CD14-positive monocyte (primary cell): ENCODE measurements at regions not wholly inside any gene's neighbourhood (a gene's known extent, or its start where the extent isn't known, plus 50 kb on each side); places are given as distances from the start of the nearest gene placed in this dataset.

ENCODE experiments used
- DNase-seq, 3 donors: peaks; one replicate each; pipeline ENCODE4 v3.0.0-alpha.2; 2011 to 2022
- H2AFZ ChIP-seq: 2 replicates; pipeline ENCODE4 v1.6.0; 2012; ENCODE audit warnings: mild to moderate bottlenecking, low read depth, low read length, inconsistent platforms; ENCODE audit not compliant: insufficient read depth, poor library complexity, severe bottlenecking
- H3K27ac ChIP-seq, 2 donors: 1 replicate in 1 of 2; 2 replicates in 1 of 2; pipeline ENCODE4 v1.5.1; 2012 to 2013; ENCODE audit warnings: low read length in 2 of 2, control low read depth in 1 of 2, inconsistent platforms in 1 of 2, low read depth in 1 of 2, mild to moderate bottlenecking in 1 of 2
- H3K27me3 ChIP-seq, 2 donors: one replicate each; pipeline versions ENCODE4 v1.6.0 to v1.6.1; 2011 to 2013; ENCODE audit warnings: low read length in 2 of 2; ENCODE audit not compliant: control insufficient read depth in 2 of 2, insufficient read depth in 2 of 2
- H3K36me3 ChIP-seq, 2 donors: replicated peaks in 1 of 2; 1 replicate in 1 of 2; 2 replicates in 1 of 2; pipeline versions ENCODE4 v1.5.1 to v1.6.1; 2012 to 2013; ENCODE audit warnings: low read length in 2 of 2, control low read depth in 1 of 2, inconsistent platforms in 1 of 2, mild to moderate bottlenecking in 1 of 2; ENCODE audit not compliant: insufficient read depth in 2 of 2, control insufficient read depth in 1 of 2
- H3K4me1 ChIP-seq, 2 donors: 1 replicate in 1 of 2; 2 replicates in 1 of 2; pipeline versions ENCODE4 v1.5.1 to v1.6.1; 2012 to 2013; ENCODE audit warnings: low read length in 2 of 2, control low read depth in 1 of 2, inconsistent platforms in 1 of 2, mild to moderate bottlenecking in 1 of 2, moderate library complexity in 1 of 2; ENCODE audit not compliant: insufficient read depth in 2 of 2, control insufficient read depth in 1 of 2
- H3K4me2 ChIP-seq: replicated peaks from 2 replicates; pipeline ENCODE3; 2012; ENCODE audit warnings: low read length, moderate library complexity, mild to moderate bottlenecking; ENCODE audit not compliant: poor library complexity, severe bottlenecking; ENCODE audit errors: extremely low read depth
- H3K4me3 ChIP-seq, 3 experiments: fragments of 200-600 bp in 1 of 3; sonication (generic) in 1 of 3; replicated peaks in 1 of 3; 1 replicate in 2 of 3; 2 replicates in 1 of 3; pipeline ENCODE4 v1.5.1; 2011 to 2013; ENCODE audit warnings: low read length in 3 of 3, mild to moderate bottlenecking in 3 of 3, control low read depth in 2 of 3, low read depth in 2 of 3, inconsistent platforms in 1 of 3, moderate library complexity in 1 of 3
- H3K79me2 ChIP-seq: 2 replicates; pipeline ENCODE4 v1.6.0; 2012; ENCODE audit warnings: mild to moderate bottlenecking, control low read depth, inconsistent platforms, low read length, moderate library complexity; ENCODE audit not compliant: insufficient read depth
- H3K9ac ChIP-seq: 2 replicates; pipeline ENCODE4 v1.6.0; 2017; ENCODE audit warnings: low read length, mild to moderate bottlenecking; ENCODE audit not compliant: insufficient read depth, poor library complexity, severe bottlenecking
- H3K9me3 ChIP-seq, 2 donors: replicated peaks in 1 of 2; 1 replicate in 1 of 2; 2 replicates in 1 of 2; pipeline versions ENCODE4 v1.5.1 to v1.6.1; 2012 to 2013; ENCODE audit warnings: low read length in 2 of 2, control low read depth in 1 of 2; ENCODE audit not compliant: control insufficient read depth in 1 of 2, insufficient read depth in 1 of 2
- H4K20me1 ChIP-seq: 2 replicates; pipeline ENCODE4 v1.6.0; 2012; ENCODE audit warnings: mild to moderate bottlenecking, low read length, control low read depth, moderate library complexity; ENCODE audit not compliant: insufficient read depth
- H3K27ac Mint-ChIP-seq, 7 donors: one replicate each; pipeline ENCODE4 v1.8.0; 2020; ENCODE audit warnings: mild to moderate bottlenecking in 7 of 7, mixed read lengths in 7 of 7, moderate library complexity in 6 of 7, inconsistent platforms in 2 of 7
- H3K27me3 Mint-ChIP-seq, 3 donors: one replicate each; pipeline ENCODE4 v1.8.0; 2021 to 2022; ENCODE audit warnings: low read depth in 3 of 3, mild to moderate bottlenecking in 3 of 3, mixed read lengths in 3 of 3, moderate library complexity in 3 of 3, inconsistent platforms in 1 of 3
- H3K36me3 Mint-ChIP-seq, 2 donors: one replicate each; pipeline ENCODE4 v1.8.0; 2020; ENCODE audit warnings: mixed read lengths in 2 of 2, inconsistent platforms in 1 of 2, mild to moderate bottlenecking in 1 of 2
- H3K4me1 Mint-ChIP-seq: one replicate; pipeline ENCODE4 v1.8.0; 2020; ENCODE audit warnings: mild to moderate bottlenecking, mixed read lengths
- H3K4me3 Mint-ChIP-seq, 2 donors: one replicate each; pipeline ENCODE4 v1.8.0; 2020; ENCODE audit warnings: mild to moderate bottlenecking in 2 of 2, mixed read lengths in 2 of 2, moderate library complexity in 1 of 2
- H3K9me3 Mint-ChIP-seq, 7 donors: one replicate each; pipeline ENCODE4 v1.8.0; 2020 to 2022; ENCODE audit warnings: mixed read lengths in 7 of 7, mild to moderate bottlenecking in 6 of 7, moderate library complexity in 6 of 7, inconsistent platforms in 2 of 7
- CTCF ChIP-seq: fragments of 200-600 bp; IDR thresholded peaks from one replicate; pipeline ENCODE4 v1.8.0; 2022; ENCODE audit warnings: antibody characterized with exemption, mild to moderate bottlenecking
- WGBS: methylation state at CpG from one replicate; pipeline ENCODE4 v1.1.5; 2013; ENCODE audit warnings: missing lambda C conversion rate; ENCODE audit not compliant: insufficient coverage; 5-methylcytosine and 5-hydroxymethylcytosine counted together
- intact Hi-C, 2 donors: fragments of 100-400 bp; cut with micrococcal nuclease; formaldehyde crosslinking; loops; one replicate each; pipeline versions ENCODE4 v1.15.0 to v1.15.1; 2023

DNA sequence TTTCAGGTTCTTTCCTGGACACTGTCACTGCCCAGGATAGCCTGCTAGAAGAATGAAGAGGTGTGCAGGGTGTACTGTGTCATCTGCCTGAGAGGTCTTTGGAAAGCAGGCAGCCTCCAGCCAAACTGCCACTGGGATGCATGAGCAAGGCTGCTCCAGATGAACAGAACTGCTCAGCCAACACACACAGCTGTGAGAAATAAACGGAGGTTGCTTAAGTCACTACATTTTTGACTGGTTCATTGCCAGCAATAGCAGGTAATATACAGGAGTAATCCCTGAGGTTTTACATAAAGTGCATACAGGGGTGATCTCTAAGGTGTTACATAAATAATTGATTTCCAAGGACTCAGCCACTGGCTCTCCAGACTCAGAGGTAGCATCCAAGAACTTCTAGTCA is 516.9 kb downstream of the BRINP3 start:
- no peaks in the 10 kb centered on the region for H3K27me3 ChIP-seq
- no peaks in the 10 kb centered on the region for H3K4me1 Mint-ChIP-seq
- no peak overlapping the region for H3K4me2 ChIP-seq
- H3K9me3 ChIP-seq = no peaks in the 10 kb centered on the region
- no peak overlapping the region for H2AFZ ChIP-seq
- no CpG with 5 or more reads among the region's 1 CpG for WGBS
- no peaks in the 10 kb centered on the region for H3K4me1 ChIP-seq
- no peaks in the 10 kb centered on the region for H4K20me1 ChIP-seq
- intact Hi-C loops = no loop called here
- no peak for TF ChIP-seq CTCF
- no peak overlapping the region for H3K27ac ChIP-seq
- H3K36me3 ChIP-seq = no peaks in the 10 kb centered on the region
- H3K27me3 Mint-ChIP-seq = no peaks in the 10 kb centered on the region
- DNase-seq = no peak
- no peaks in the 10 kb centered on the region for H3K9me3 Mint-ChIP-seq
- H3K36me3 Mint-ChIP-seq = no peaks in the 10 kb centered on the region
- H3K4me3 Mint-ChIP-seq = no peak overlapping the region
- H3K9ac ChIP-seq = no peak overlapping the region
- H3K79me2 ChIP-seq = no peaks in the 10 kb centered on the region
- no peak overlapping the region for H3K27ac Mint-ChIP-seq
- H3K4me3 ChIP-seq = no peak overlapping the region

GRCh38 chr1:189962181-189962580 is 515.5 kb downstream of the BRINP3 start:
- Histone ChIP-seq H2AFZ (no peak overlapping the region), H3K9me3 (no peaks in the 10 kb centered on the region), H3K27me3 (no peaks in the 10 kb centered on the region), H3K36me3 (no peaks in the 10 kb centered on the region), H3K9ac (no peak overlapping the region), H3K4me3 (no peak overlapping the region), H3K79me2 (no peaks in the 10 kb centered on the region), H3K4me1 (no peaks in the 10 kb centered on the region), H3K27ac (no peak overlapping the region), H3K4me2 (no peak overlapping the region), H4K20me1 (no peaks in the 10 kb centered on the region)
- H3K4me1 Mint-ChIP-seq = no peaks in the 10 kb centered on the region
- no peaks in the 10 kb centered on the region for H3K36me3 Mint-ChIP-seq
- DNase-seq = no peak
- H3K4me3 Mint-ChIP-seq = no peak overlapping the region
- TF ChIP-seq CTCF = no peak
- intact Hi-C loops = no loop called here
- no peak overlapping the region for H3K27ac Mint-ChIP-seq
- H3K27me3 Mint-ChIP-seq = no peaks in the 10 kb centered on the region
- H3K9me3 Mint-ChIP-seq = peaks cover 0 to 1% (median 0%) of the 10 kb centered on the region in 7 donors
